ENCODE measurements at regions not wholly inside any gene's neighbourhood (a gene's known extent, or its start where the extent isn't known, plus 50 kb on each side); places are given as distances from the start of the nearest gene placed in this dataset.
A peak's percentile ranks its signal among the peaks of the same experiment; 100 is the strongest.
"Not testable (repeated sequence)": the region's sequence is repeated elsewhere in the genome, so short reads cannot be mapped to it uniquely, and the experiment has no call there.

DNA sequence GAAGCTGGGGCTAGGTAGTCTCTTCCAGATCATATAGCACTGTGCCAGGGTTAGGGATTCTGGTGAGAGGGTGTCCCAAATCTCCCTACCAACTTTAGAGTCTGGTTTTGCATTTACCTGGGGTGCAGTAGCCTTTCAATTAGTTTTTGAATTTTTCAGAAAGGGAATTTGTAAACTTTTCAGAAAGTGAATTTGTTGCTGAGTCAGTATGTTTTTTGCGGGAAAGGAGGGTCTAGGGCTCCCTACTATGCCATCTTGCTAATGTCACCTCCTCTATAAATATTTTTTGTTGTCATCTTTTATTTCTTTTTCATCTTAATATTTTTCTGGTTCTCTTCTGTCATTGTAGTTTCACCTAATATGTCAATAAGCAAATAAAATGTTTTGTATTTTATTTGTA lies 95.8 kb upstream of the FAM98A start:
- Histone ChIP-seq H3K9me2 (ENCODE audit: insufficient read depth, low read length) (no peaks in the 10 kb centered on the region), H3K27ac (ENCODE audit: low read length) (no peak overlapping the region), H3F3A (ENCODE audit: insufficient read depth, low read length, poor library complexity, severe bottlenecking) (no peaks in the 10 kb centered on the region), H3K4me3 (ENCODE audit: low read length) (no peak overlapping the region), H4K20me1 (ENCODE audit: insufficient read depth) (no peaks in the 10 kb centered on the region), H3K79me2 (replicated peaks; ENCODE audit: insufficient read depth, low read length) (no peaks in the 10 kb centered on the region), H3K36me3 (ENCODE audit: insufficient read depth, low read length) (no peaks in the 10 kb centered on the region), H3K9ac (ENCODE audit: low read length) (no peak overlapping the region), H3K9me3 (ENCODE audit: low read length) (no peaks in the 10 kb centered on the region), H3K27me3 (ENCODE audit: insufficient read depth, low read depth, low read length) (no peaks in the 10 kb centered on the region), H2AFZ (ENCODE audit: low read depth, low read length) (no peak overlapping the region), H3K4me2 (ENCODE audit: low read length) (no peak overlapping the region)
- TF ChIP-seq, protein P1, sequence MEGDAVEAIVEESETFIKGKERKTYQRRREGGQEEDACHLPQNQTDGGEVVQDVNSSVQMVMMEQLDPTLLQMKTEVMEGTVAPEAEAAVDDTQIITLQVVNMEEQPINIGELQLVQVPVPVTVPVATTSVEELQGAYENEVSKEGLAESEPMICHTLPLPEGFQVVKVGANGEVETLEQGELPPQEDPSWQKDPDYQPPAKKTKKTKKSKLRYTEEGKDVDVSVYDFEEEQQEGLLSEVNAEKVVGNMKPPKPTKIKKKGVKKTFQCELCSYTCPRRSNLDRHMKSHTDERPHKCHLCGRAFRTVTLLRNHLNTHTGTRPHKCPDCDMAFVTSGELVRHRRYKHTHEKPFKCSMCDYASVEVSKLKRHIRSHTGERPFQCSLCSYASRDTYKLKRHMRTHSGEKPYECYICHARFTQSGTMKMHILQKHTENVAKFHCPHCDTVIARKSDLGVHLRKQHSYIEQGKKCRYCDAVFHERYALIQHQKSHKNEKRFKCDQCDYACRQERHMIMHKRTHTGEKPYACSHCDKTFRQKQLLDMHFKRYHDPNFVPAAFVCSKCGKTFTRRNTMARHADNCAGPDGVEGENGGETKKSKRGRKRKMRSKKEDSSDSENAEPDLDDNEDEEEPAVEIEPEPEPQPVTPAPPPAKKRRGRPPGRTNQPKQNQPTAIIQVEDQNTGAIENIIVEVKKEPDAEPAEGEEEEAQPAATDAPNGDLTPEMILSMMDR (IDR thresholded peaks at IDR 0.05; ENCODE audit: poor library complexity, severe bottlenecking) = no peak
- TF ChIP-seq POLR2AphosphoS5 (IDR thresholded peaks at IDR 0.05) (no peak), EZH2 (IDR thresholded peaks at IDR 0.05; ENCODE audit: borderline replicate concordance, insufficient read depth, low read length, poor library complexity, severe bottlenecking) (no peak), MXI1 (conservative IDR thresholded peaks at IDR 0.05; ENCODE audit: poor library complexity, severe bottlenecking) (no peak), EP300 (conservative IDR thresholded peaks at IDR 0.05; ENCODE audit: poor library complexity, severe bottlenecking) (no peak), TAF1 (IDR thresholded peaks at IDR 0.05; ENCODE audit: low read depth) (no peak), RAD21 (conservative IDR thresholded peaks at IDR 0.05) (no peak), SMC3 (conservative IDR thresholded peaks at IDR 0.05; ENCODE audit: poor library complexity) (no peak)
- TF ChIP-seq, protein P2, sequence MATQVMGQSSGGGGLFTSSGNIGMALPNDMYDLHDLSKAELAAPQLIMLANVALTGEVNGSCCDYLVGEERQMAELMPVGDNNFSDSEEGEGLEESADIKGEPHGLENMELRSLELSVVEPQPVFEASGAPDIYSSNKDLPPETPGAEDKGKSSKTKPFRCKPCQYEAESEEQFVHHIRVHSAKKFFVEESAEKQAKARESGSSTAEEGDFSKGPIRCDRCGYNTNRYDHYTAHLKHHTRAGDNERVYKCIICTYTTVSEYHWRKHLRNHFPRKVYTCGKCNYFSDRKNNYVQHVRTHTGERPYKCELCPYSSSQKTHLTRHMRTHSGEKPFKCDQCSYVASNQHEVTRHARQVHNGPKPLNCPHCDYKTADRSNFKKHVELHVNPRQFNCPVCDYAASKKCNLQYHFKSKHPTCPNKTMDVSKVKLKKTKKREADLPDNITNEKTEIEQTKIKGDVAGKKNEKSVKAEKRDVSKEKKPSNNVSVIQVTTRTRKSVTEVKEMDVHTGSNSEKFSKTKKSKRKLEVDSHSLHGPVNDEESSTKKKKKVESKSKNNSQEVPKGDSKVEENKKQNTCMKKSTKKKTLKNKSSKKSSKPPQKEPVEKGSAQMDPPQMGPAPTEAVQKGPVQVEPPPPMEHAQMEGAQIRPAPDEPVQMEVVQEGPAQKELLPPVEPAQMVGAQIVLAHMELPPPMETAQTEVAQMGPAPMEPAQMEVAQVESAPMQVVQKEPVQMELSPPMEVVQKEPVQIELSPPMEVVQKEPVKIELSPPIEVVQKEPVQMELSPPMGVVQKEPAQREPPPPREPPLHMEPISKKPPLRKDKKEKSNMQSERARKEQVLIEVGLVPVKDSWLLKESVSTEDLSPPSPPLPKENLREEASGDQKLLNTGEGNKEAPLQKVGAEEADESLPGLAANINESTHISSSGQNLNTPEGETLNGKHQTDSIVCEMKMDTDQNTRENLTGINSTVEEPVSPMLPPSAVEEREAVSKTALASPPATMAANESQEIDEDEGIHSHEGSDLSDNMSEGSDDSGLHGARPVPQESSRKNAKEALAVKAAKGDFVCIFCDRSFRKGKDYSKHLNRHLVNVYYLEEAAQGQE (IDR thresholded peaks at IDR 0.05; ENCODE audit: borderline replicate concordance) = no peak

DNA sequence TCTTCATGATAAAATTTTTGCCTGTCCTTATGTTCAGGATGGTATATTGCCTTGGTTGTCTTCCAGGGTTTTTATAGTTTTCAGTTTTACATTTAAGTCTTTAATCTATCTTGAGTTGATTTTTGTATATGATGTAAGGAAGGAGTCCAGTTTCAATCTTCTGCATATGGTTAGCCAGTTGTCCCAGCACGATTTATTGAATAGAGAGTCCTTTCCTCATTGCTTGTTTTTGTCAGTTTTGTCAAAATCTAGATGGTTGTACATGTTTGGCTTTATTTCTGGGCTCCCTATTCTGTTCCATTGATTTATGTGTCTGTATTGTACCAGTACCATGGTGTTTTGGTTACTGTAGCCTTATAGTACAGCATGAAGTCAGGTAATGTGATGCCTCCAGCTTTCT lies 91.6 kb upstream of the FAM98A start:
- not testable (repeated sequence) for H3K9ac ChIP-seq (ENCODE audit: low read length); H3K4me2 ChIP-seq (ENCODE audit: low read length); H3K4me3 ChIP-seq (ENCODE audit: low read length); H3K27me3 ChIP-seq (ENCODE audit: insufficient read depth, low read depth, low read length); H3K36me3 ChIP-seq (ENCODE audit: insufficient read depth, low read length); H2AFZ ChIP-seq (ENCODE audit: low read depth, low read length); H4K20me1 ChIP-seq (ENCODE audit: insufficient read depth); H3F3A ChIP-seq (ENCODE audit: insufficient read depth, low read length, poor library complexity, severe bottlenecking); H3K79me2 ChIP-seq (replicated peaks; ENCODE audit: insufficient read depth, low read length); H3K9me2 ChIP-seq (ENCODE audit: insufficient read depth, low read length); H3K27ac ChIP-seq (ENCODE audit: low read length); H3K9me3 ChIP-seq (ENCODE audit: low read length)

DNA sequence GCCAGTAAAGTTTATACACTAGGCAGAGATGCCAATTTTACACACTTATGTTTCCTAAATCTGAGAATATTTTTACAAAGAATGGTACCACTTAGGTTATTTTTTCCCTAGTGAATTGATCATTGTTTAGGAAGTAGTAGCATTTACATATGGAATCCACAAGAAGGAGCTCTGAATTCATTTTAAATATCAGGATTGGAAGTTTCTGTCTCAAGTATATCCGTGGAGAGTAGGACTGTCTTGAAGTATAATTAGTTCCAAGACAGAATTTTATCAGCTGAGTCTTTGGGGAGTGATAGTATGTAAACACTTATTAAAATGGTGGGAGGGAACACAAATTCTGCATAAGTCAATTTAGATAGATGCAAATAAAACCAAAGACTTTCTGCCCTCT lies 82.3 kb upstream of the FAM98A start:
- TF ChIP-seq MXI1 (conservative IDR thresholded peaks at IDR 0.05; ENCODE audit: poor library complexity, severe bottlenecking) (no peak), EZH2 (IDR thresholded peaks at IDR 0.05; ENCODE audit: borderline replicate concordance, insufficient read depth, low read length, poor library complexity, severe bottlenecking) (no peak), EP300 (conservative IDR thresholded peaks at IDR 0.05; ENCODE audit: poor library complexity, severe bottlenecking) (no peak), POLR2AphosphoS5 (IDR thresholded peaks at IDR 0.05) (no peak), RAD21 (conservative IDR thresholded peaks at IDR 0.05) (peak; percentile 86), TAF1 (IDR thresholded peaks at IDR 0.05; ENCODE audit: low read depth) (no peak), SMC3 (conservative IDR thresholded peaks at IDR 0.05; ENCODE audit: poor library complexity) (peak; percentile 82)
- TF ChIP-seq, protein P1 (IDR thresholded peaks at IDR 0.05; ENCODE audit: poor library complexity, severe bottlenecking) = peak; percentile 78
- TF ChIP-seq, protein P2 (IDR thresholded peaks at IDR 0.05; ENCODE audit: borderline replicate concordance) = no peak
- H2AFZ ChIP-seq (ENCODE audit: low read depth, low read length) = no peak overlapping the region
- no peaks in the 10 kb centered on the region for H3K27me3 ChIP-seq (ENCODE audit: insufficient read depth, low read depth, low read length)
- H3K4me2 ChIP-seq (ENCODE audit: low read length) = no peak overlapping the region
- no peaks in the 10 kb centered on the region for H3K9me2 ChIP-seq (ENCODE audit: insufficient read depth, low read length)
- no peak overlapping the region for H3K4me3 ChIP-seq (ENCODE audit: low read length)
- H3F3A ChIP-seq (ENCODE audit: insufficient read depth, low read length, poor library complexity, severe bottlenecking) = no peaks in the 10 kb centered on the region
- peaks cover 4% of the 10 kb centered on the region for H3K9me3 ChIP-seq (ENCODE audit: low read length)
- H3K27ac ChIP-seq (ENCODE audit: low read length) = no peak overlapping the region
- no peaks in the 10 kb centered on the region for H3K36me3 ChIP-seq (ENCODE audit: insufficient read depth, low read length)
- no peaks in the 10 kb centered on the region for H3K79me2 ChIP-seq (replicated peaks; ENCODE audit: insufficient read depth, low read length)
- H3K9ac ChIP-seq (ENCODE audit: low read length) = no peak overlapping the region
- H4K20me1 ChIP-seq (ENCODE audit: insufficient read depth) = no peaks in the 10 kb centered on the region
